Neuronal stem cell (in vitro differentiated cells): ENCODE measurements at regions not wholly inside any gene's neighbourhood (a gene's known extent, or its start where the extent isn't known, plus 50 kb on each side); places are given as distances from the start of the nearest gene placed in this dataset.

Source experiments
- DNase-seq: peaks from one replicate; pipeline ENCODE4 v3.0.0-alpha.2; 2013; ENCODE audit warnings: low spot score
- H2AFZ ChIP-seq: one replicate; pipeline ENCODE4 v1.6.1; 2013; ENCODE audit warnings: mild to moderate bottlenecking, low read length, inconsistent platforms
- H2AK5ac ChIP-seq: 2 replicates; pipeline ENCODE4 v1.6.1; 2013; ENCODE audit warnings: low read depth, mild to moderate bottlenecking, inconsistent platforms, low read length, moderate library complexity, mixed read lengths
- H2BK120ac ChIP-seq: 2 replicates; pipeline ENCODE4 v1.6.1; 2013; ENCODE audit warnings: low read depth, mild to moderate bottlenecking, inconsistent platforms, low read length, moderate library complexity, mixed read lengths
- H2BK12ac ChIP-seq: one replicate; pipeline ENCODE4 v1.6.1; 2013; ENCODE audit warnings: low read length, inconsistent platforms
- H2BK15ac ChIP-seq: 2 replicates; pipeline ENCODE4 v1.6.1; 2013; ENCODE audit warnings: mild to moderate bottlenecking, low read length, inconsistent platforms, mixed read lengths
- H2BK5ac ChIP-seq: one replicate; pipeline ENCODE4 v1.6.1; 2013; ENCODE audit warnings: inconsistent platforms, mild to moderate bottlenecking, low read length, moderate library complexity
- H3K14ac ChIP-seq: one replicate; pipeline ENCODE4 v1.6.1; 2013; ENCODE audit warnings: low read length, inconsistent platforms
- H3K18ac ChIP-seq: 2 replicates; pipeline ENCODE4 v1.6.1; 2013; ENCODE audit warnings: low read length, inconsistent platforms
- H3K23ac ChIP-seq: 2 replicates; pipeline ENCODE4 v1.6.1; 2013; ENCODE audit warnings: low read depth, mild to moderate bottlenecking, mixed read lengths, low read length, inconsistent platforms; ENCODE audit not compliant: poor library complexity
- H3K27ac ChIP-seq: replicated peaks from 3 replicates; pipeline ENCODE4 v1.5.1; 2013; ENCODE audit warnings: low read length, inconsistent platforms
- H3K27me3 ChIP-seq, 3 experiments: 2 replicates each; pipeline ENCODE4 v1.6.1; 2013; ENCODE audit warnings: low read length in 3 of 3, mild to moderate bottlenecking in 2 of 3, inconsistent platforms in 1 of 3, low read depth in 1 of 3, mixed read lengths in 1 of 3, moderate library complexity in 1 of 3; ENCODE audit not compliant: control insufficient read depth in 3 of 3, insufficient read depth in 3 of 3
- H3K36me3 ChIP-seq, 2 donors: replicated peaks in 1 of 2; 2 replicates each; pipeline ENCODE4 v1.6.1; 2013; ENCODE audit warnings: low read length in 2 of 2; ENCODE audit not compliant: control insufficient read depth in 2 of 2, insufficient read depth in 2 of 2
- H3K4ac ChIP-seq: 2 replicates; pipeline ENCODE4 v1.6.1; 2013; ENCODE audit warnings: inconsistent platforms, mild to moderate bottlenecking, low read length, moderate library complexity
- H3K4me1 ChIP-seq, 2 donors: 1 replicate in 1 of 2; 2 replicates in 1 of 2; pipeline ENCODE4 v1.6.1; 2013; ENCODE audit warnings: low read length in 2 of 2, low read depth in 1 of 2; ENCODE audit not compliant: control insufficient read depth in 2 of 2, insufficient read depth in 1 of 2
- H3K4me2 ChIP-seq: one replicate; pipeline ENCODE4 v1.6.1; 2013; ENCODE audit warnings: mild to moderate bottlenecking, low read length, inconsistent platforms; ENCODE audit not compliant: insufficient read depth, poor library complexity, severe bottlenecking
- H3K4me3 ChIP-seq, 2 donors: 2 replicates each; pipeline ENCODE4 v1.5.1; 2013; ENCODE audit warnings: low read length in 2 of 2, mild to moderate bottlenecking in 2 of 2, inconsistent platforms in 1 of 2, moderate library complexity in 1 of 2
- H3K79me1 ChIP-seq: one replicate; pipeline ENCODE4 v1.6.1; 2013; ENCODE audit warnings: low read depth, mild to moderate bottlenecking, inconsistent platforms, low read length, moderate library complexity
- H3K9ac ChIP-seq: one replicate; pipeline ENCODE4 v1.6.1; 2013; ENCODE audit warnings: mild to moderate bottlenecking, low read depth, low read length, inconsistent platforms; ENCODE audit not compliant: poor library complexity
- H3K9me3 ChIP-seq, 2 donors: replicated peaks in 1 of 2; 2 replicates each; pipeline versions ENCODE3 to v1.6.1; 2013; ENCODE audit warnings: low read length in 2 of 2, mild to moderate bottlenecking in 2 of 2, inconsistent platforms in 1 of 2, low read depth in 1 of 2, mixed read lengths in 1 of 2, moderate library complexity in 1 of 2; ENCODE audit not compliant: control insufficient read depth in 2 of 2, insufficient read depth in 1 of 2
- H4K8ac ChIP-seq: one replicate; pipeline ENCODE4 v1.6.1; 2013; ENCODE audit warnings: low read depth, mild to moderate bottlenecking, inconsistent platforms, low read length, moderate library complexity
- H4K91ac ChIP-seq: one replicate; pipeline ENCODE4 v1.6.1; 2013; ENCODE audit warnings: low read length, low read depth, mild to moderate bottlenecking, inconsistent platforms; ENCODE audit not compliant: poor library complexity
- WGBS, 2 donors: extraction: QIAGEN DNeasy Blood & Tissue Kit; methylation state at CpG; one replicate each; pipeline ENCODE4 v1.1.7; 2013; ENCODE audit warnings: missing lambda C conversion rate in 2 of 2, mixed read lengths in 1 of 2; ENCODE audit not compliant: insufficient read length in 2 of 2, insufficient replicate concordance in 1 of 2; ENCODE audit errors: extremely low coverage in 2 of 2; 5-methylcytosine and 5-hydroxymethylcytosine counted together

DNA sequence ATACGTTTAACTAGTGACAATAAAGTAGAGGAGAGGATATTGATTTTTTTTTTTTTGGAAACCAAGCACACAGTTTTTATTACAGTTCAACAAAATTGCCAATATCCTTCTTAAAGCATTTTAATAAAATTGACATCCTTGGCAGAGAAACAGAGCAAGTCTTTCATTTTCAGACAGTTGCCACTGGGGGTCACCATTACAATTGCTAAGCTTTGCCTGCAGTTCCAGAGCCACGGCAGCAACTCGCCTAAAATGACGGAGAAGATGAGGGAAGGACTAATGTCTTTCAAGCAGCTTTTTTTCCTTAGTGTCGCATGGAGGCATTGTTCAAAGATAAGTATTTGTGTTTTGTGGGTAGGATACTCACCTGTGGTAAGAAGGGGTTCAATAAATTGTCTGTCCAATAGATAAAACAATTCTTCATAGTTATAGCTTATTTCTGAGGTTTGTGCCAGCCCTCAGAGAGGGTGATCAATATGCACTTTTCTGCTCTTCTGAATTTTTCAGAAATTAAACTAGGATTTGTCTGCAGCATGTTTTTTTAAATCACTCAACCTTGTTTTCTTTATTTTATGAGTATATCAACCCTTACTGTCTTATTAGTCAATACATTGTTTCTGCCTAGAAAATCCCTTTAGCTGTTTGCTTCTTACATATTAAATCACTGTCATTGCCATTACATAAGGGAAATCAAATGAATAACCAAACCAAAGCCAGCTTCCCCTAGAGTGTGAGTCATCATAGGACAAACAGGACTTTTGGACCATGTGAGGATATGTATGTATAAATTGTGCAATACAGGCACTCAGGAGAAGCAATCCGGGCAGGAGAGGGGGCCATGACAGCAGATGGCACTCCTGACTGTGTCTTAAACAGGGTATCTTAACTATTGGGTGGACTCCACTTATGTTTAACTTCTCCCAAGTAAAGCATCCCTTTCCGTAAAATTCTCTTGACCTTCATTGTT is 508.1 kb upstream of the ARX start:
- no peak overlapping the region for H3K4me3 ChIP-seq
- no peak overlapping the region for H3K18ac ChIP-seq
- no peak overlapping the region for H4K8ac ChIP-seq
- no peak overlapping the region for H2BK120ac ChIP-seq
- H3K27me3 ChIP-seq = no peaks in the 10 kb centered on the region
- no peak overlapping the region for H3K9ac ChIP-seq
- DNase-seq = peak; percentile 12
- no peak overlapping the region for H2AK5ac ChIP-seq
- no peak overlapping the region for H3K4ac ChIP-seq
- H2BK15ac ChIP-seq = no peak overlapping the region
- no peaks in the 10 kb centered on the region for H3K4me1 ChIP-seq
- no peak overlapping the region for H3K14ac ChIP-seq
- no peak overlapping the region for H2BK5ac ChIP-seq
- H4K91ac ChIP-seq = no peak overlapping the region
- H3K4me2 ChIP-seq = no peak overlapping the region
- H2BK12ac ChIP-seq = no peak overlapping the region
- WGBS, 2 donors = no CpG with 5 or more reads among the region's 7 CpGs
- H3K9me3 ChIP-seq = no peaks in the 10 kb centered on the region
- no peaks in the 10 kb centered on the region for H3K36me3 ChIP-seq
- no peak overlapping the region for H3K27ac ChIP-seq
- H3K23ac ChIP-seq = no peak overlapping the region
- no peaks in the 10 kb centered on the region for H3K79me1 ChIP-seq
- H2AFZ ChIP-seq = no peak overlapping the region

DNA sequence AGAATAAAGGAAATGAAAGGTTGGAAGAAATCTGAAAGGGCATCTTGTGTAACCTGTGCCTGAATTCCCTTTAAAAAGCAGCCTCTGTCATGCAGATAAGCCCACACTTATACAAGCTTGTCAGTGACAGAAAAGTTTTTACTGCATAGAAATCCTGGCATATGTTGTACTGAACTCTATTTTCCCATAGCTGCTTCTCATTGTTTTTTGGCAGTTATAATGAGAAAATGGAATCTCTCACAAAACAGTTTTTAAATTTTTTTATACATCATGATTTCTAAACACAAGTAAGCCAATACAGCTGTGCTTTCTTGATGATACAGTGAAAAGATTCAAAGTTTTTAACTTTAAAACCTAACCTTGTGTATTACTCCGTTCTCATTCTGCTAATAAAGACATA is 511.4 kb upstream of the ARX start:
- H2BK5ac ChIP-seq = no peak overlapping the region
- H3K4me1 ChIP-seq = no peaks in the 10 kb centered on the region
- no peak overlapping the region for H2BK15ac ChIP-seq
- no peak overlapping the region for H3K23ac ChIP-seq
- H2AFZ ChIP-seq = no peak overlapping the region
- no peaks in the 10 kb centered on the region for H3K9me3 ChIP-seq
- H2BK120ac ChIP-seq = no peak overlapping the region
- no peak overlapping the region for H2BK12ac ChIP-seq
- no peak overlapping the region for H2AK5ac ChIP-seq
- H3K14ac ChIP-seq = no peak overlapping the region
- H4K91ac ChIP-seq = no peak overlapping the region
- H4K8ac ChIP-seq = no peak overlapping the region
- DNase-seq = no peak
- H3K18ac ChIP-seq = no peak overlapping the region
- H3K27me3 ChIP-seq = no peaks in the 10 kb centered on the region
- H3K36me3 ChIP-seq = no peaks in the 10 kb centered on the region
- H3K79me1 ChIP-seq = no peaks in the 10 kb centered on the region
- H3K4me3 ChIP-seq = no peak overlapping the region
- no CpG with 5 or more reads among the region's 1 CpG for WGBS, 2 donors
- H3K4ac ChIP-seq = no peak overlapping the region
- H3K9ac ChIP-seq = no peak overlapping the region
- H3K4me2 ChIP-seq = no peak overlapping the region
- no peak overlapping the region for H3K27ac ChIP-seq

DNA sequence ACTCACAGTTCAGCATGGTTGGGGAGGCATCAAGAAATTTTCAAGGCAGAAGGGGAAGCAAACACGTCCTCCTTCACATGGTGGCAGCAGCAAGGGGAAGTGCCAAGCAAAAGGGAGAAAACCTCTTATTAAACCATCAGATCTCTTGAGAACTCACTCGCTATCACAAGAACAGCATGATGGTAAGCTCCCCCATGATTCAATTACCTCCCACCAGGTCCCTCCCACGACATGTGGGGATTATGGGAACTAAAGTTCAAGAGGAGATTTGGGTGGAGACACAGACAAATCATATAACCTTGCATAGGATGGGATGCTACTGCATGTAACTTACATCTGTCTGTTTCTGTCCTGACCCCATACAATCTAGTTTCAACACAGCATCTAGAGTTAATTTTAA is 511.8 kb upstream of the ARX start:
- no peak overlapping the region for H3K4ac ChIP-seq
- H3K18ac ChIP-seq = no peak overlapping the region
- WGBS, 2 donors = no CpG with 5 or more reads among the region's 3 CpGs
- no peak for DNase-seq
- no peak overlapping the region for H4K8ac ChIP-seq
- H3K14ac ChIP-seq = no peak overlapping the region
- no peak overlapping the region for H2AFZ ChIP-seq
- no peaks in the 10 kb centered on the region for H3K9me3 ChIP-seq
- H2BK5ac ChIP-seq = no peak overlapping the region
- H3K4me1 ChIP-seq = no peaks in the 10 kb centered on the region
- no peaks in the 10 kb centered on the region for H3K36me3 ChIP-seq
- H3K4me2 ChIP-seq = no peak overlapping the region
- no peaks in the 10 kb centered on the region for H3K79me1 ChIP-seq
- no peak overlapping the region for H2BK12ac ChIP-seq
- H3K23ac ChIP-seq = no peak overlapping the region
- H2BK120ac ChIP-seq = no peak overlapping the region
- no peak overlapping the region for H2AK5ac ChIP-seq
- no peak overlapping the region for H2BK15ac ChIP-seq
- H3K27ac ChIP-seq = no peak overlapping the region
- H4K91ac ChIP-seq = no peak overlapping the region
- no peaks in the 10 kb centered on the region for H3K27me3 ChIP-seq
- no peak overlapping the region for H3K9ac ChIP-seq
- no peak overlapping the region for H3K4me3 ChIP-seq

DNA sequence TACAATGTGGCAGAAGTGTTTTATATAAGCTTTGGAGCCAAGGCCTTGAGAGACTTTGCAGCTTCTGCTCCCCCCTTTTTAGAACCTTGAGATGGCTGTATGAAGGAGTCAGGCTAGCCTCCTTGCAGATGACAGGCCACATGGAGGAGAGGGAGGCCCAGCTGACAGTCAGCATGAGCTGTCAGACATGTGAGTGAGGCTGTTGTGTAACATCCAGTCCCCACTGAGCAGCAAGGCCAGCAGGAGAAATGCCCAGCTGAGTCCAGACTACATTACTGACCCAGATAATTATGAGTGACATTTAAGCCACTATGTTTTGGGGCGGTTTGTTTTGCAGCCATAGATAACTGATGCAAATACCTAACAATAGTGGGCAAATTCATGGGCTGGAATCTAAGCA is 515.3 kb upstream of the ARX start:
- Histone ChIP-seq H3K4ac (no peak overlapping the region), H3K4me2 (no peak overlapping the region), H3K18ac (no peak overlapping the region), H2BK120ac (no peak overlapping the region), H2AK5ac (no peak overlapping the region), H2BK5ac (no peak overlapping the region), H3K9ac (no peak overlapping the region), H3K9me3 (no peaks in the 10 kb centered on the region), H2BK15ac (no peak overlapping the region), H3K4me3 (no peak overlapping the region), H3K27ac (no peak overlapping the region), H3K14ac (no peak overlapping the region), H3K4me1 (no peaks in the 10 kb centered on the region), H3K79me1 (no peaks in the 10 kb centered on the region), H3K27me3 (no peaks in the 10 kb centered on the region), H3K36me3 (no peaks in the 10 kb centered on the region), H2BK12ac (no peak overlapping the region), H4K8ac (no peak overlapping the region), H3K23ac (no peak overlapping the region), H4K91ac (no peak overlapping the region), H2AFZ (no peak overlapping the region)
- no peak for DNase-seq
- no CpG with 5 or more reads among the region's 1 CpG for WGBS, 2 donors
